IMR-90 (cell line): ENCODE measurements at regions not wholly inside any gene's neighbourhood (a gene's known extent, or its start where the extent isn't known, plus 50 kb on each side); places are given as distances from the start of the nearest gene placed in this dataset.

Source experiments
- ATAC-seq: fragments of 200-7000 bp; cut with Tn5 transposase; 2 replicates; pipeline ENCODE4 v1.9.1; 2020; ENCODE audit warnings: low read depth, mild to moderate bottlenecking, moderate library complexity
- BruUV-seq: library from RNA; stranded (reverse); fragments of 400-500 nt; replicated peaks from 2 replicates; lab custom pipeline; 2021; lab: Mats Ljungman, UMichigan
- CTCF ChIA-PET: fragments of 300-600 bp; formaldehyde crosslinking; extraction: SDS; loops from one replicate; lab custom pipeline; 2021; ENCODE audit warnings: antibody characterized with exemption; lab: Yijun Ruan, JAX
- POLR2A ChIA-PET: fragments of 300-600 bp; sonication (Branson Sonifier 250); formaldehyde crosslinking; loops from one replicate; lab custom pipeline; 2022; ENCODE audit warnings: antibody characterized with exemption; ENCODE audit not compliant: unreplicated experiment; lab: Charles Lee
- DNase-seq: peaks from one replicate; pipeline ENCODE4 v3.0.0; 2013
- H2AFZ ChIP-seq: replicated peaks from 2 replicates; pipeline ENCODE3; 2013; ENCODE audit warnings: low read length, mild to moderate bottlenecking; ENCODE audit not compliant: poor library complexity
- H2AK5ac ChIP-seq: 2 replicates; pipeline ENCODE4 v1.6.1; 2013; ENCODE audit warnings: low read depth, low read length, inconsistent platforms
- H2AK9ac ChIP-seq: replicated peaks from 2 replicates; pipeline ENCODE3; 2013; ENCODE audit warnings: mild to moderate bottlenecking, low read depth, low read length, moderate library complexity; ENCODE audit not compliant: poor library complexity
- H2BK120ac ChIP-seq: 2 replicates; pipeline ENCODE4 v1.6.1; 2013; ENCODE audit warnings: low read depth, low read length, inconsistent platforms
- H2BK15ac ChIP-seq: 3 replicates; pipeline ENCODE4 v1.6.1; 2013; ENCODE audit warnings: low read depth, low read length, inconsistent platforms
- H2BK20ac ChIP-seq: 2 replicates; pipeline ENCODE4 v1.6.1; 2013; ENCODE audit warnings: low read depth, mild to moderate bottlenecking, inconsistent platforms, low read length, moderate library complexity
- H2BK5ac ChIP-seq: 2 replicates; pipeline ENCODE4 v1.6.1; 2013; ENCODE audit warnings: mild to moderate bottlenecking, low read depth, low read length, inconsistent platforms; ENCODE audit not compliant: poor library complexity, severe bottlenecking
- H3K14ac ChIP-seq: replicated peaks from 2 replicates; pipeline ENCODE4 v1.6.1; 2013; ENCODE audit warnings: low read depth, low read length, inconsistent platforms
- H3K18ac ChIP-seq: 2 replicates; pipeline ENCODE4 v1.6.1; 2013; ENCODE audit warnings: low read depth, low read length, control low read depth
- H3K23ac ChIP-seq: 2 replicates; pipeline ENCODE4 v1.6.1; 2013; ENCODE audit warnings: low read depth, low read length, inconsistent platforms
- H3K27ac ChIP-seq: 2 replicates; pipeline ENCODE4 v1.5.1; 2013; ENCODE audit warnings: mild to moderate bottlenecking, control low read depth, low read length; ENCODE audit not compliant: insufficient read depth
- H3K27me3 ChIP-seq: 2 replicates; pipeline ENCODE4 v1.6.1; 2013; ENCODE audit warnings: low read length; ENCODE audit not compliant: control insufficient read depth, insufficient read depth
- H3K36me3 ChIP-seq: 2 replicates; pipeline ENCODE4 v1.6.1; 2013; ENCODE audit warnings: low read length, mixed read lengths; ENCODE audit not compliant: control insufficient read depth, insufficient read depth
- H3K4ac ChIP-seq: 2 replicates; pipeline ENCODE4 v1.6.1; 2013; ENCODE audit warnings: low read depth, low read length, inconsistent platforms
- H3K4me1 ChIP-seq: 2 replicates; pipeline ENCODE4 v1.6.1; 2013; ENCODE audit warnings: low read length, mixed read lengths; ENCODE audit not compliant: control insufficient read depth, insufficient read depth
- H3K4me2 ChIP-seq: 2 replicates; pipeline ENCODE4 v1.6.1; 2013; ENCODE audit warnings: low read depth, mild to moderate bottlenecking, control low read depth, low read length, moderate library complexity
- H3K4me3 ChIP-seq: 2 replicates; pipeline ENCODE4 v1.5.1; 2013; ENCODE audit warnings: low read depth, mild to moderate bottlenecking, control low read depth, low read length, moderate library complexity; ENCODE audit not compliant: insufficient read depth
- H3K56ac ChIP-seq: 2 replicates; pipeline ENCODE4 v1.6.1; 2013; ENCODE audit warnings: low read length, inconsistent platforms; ENCODE audit not compliant: insufficient read depth; ENCODE audit errors: extremely low read depth
- H3K79me1 ChIP-seq, 2 experiments: 2 replicates each; pipeline ENCODE4 v1.6.1; 2013; ENCODE audit warnings: low read length in 2 of 2, inconsistent platforms in 1 of 2, low read depth in 1 of 2
- H3K9ac ChIP-seq: 2 replicates; pipeline ENCODE4 v1.6.1; 2013; ENCODE audit warnings: low read depth, low read length, control low read depth
- H3K9me1 ChIP-seq: 2 replicates; pipeline ENCODE4 v1.6.1; 2013; ENCODE audit warnings: low read length, inconsistent platforms; ENCODE audit not compliant: insufficient read depth
- H3K9me3 ChIP-seq: 2 replicates; pipeline ENCODE4 v1.6.1; 2013; ENCODE audit warnings: low read length; ENCODE audit not compliant: control insufficient read depth, insufficient read depth
- H4K20me1 ChIP-seq: 2 replicates; pipeline ENCODE4 v1.6.1; 2013; ENCODE audit warnings: low read length, inconsistent platforms; ENCODE audit not compliant: insufficient read depth
- H4K5ac ChIP-seq: 2 replicates; pipeline ENCODE4 v1.6.1; 2013; ENCODE audit warnings: mild to moderate bottlenecking, low read depth, low read length, control low read depth
- H4K8ac ChIP-seq, 2 experiments: 2 replicates each; pipeline ENCODE4 v1.6.1; 2013; ENCODE audit warnings: low read depth in 2 of 2, low read length in 2 of 2, control low read depth in 1 of 2, inconsistent platforms in 1 of 2
- H4K91ac ChIP-seq: 2 replicates; pipeline ENCODE4 v1.6.1; 2013; ENCODE audit warnings: low read depth, low read length, inconsistent platforms; ENCODE audit not compliant: insufficient read depth
- BHLHE40 ChIP-seq: fragments of 150-350 bp; IDR thresholded peaks from 2 replicates; pipeline ENCODE4 v1.6.1; 2016; ENCODE audit warnings: mild to moderate bottlenecking, low read depth, low read length
- FOS ChIP-seq: fragments of 150-350 bp; IDR thresholded peaks from 2 replicates; pipeline ENCODE4 v1.6.1; 2016; ENCODE audit warnings: low read depth, low read length
- MAZ ChIP-seq: IDR thresholded peaks from 2 replicates; pipeline ENCODE4 v1.6.1; 2012; ENCODE audit warnings: low read depth, mild to moderate bottlenecking, low read length, improper control_type of control experiment, moderate library complexity, borderline replicate concordance
- MXI1 ChIP-seq: IDR thresholded peaks from 2 replicates; pipeline ENCODE4 v1.6.1; 2012; ENCODE audit warnings: low read depth, mild to moderate bottlenecking, low read length, moderate library complexity, borderline replicate concordance
- NFE2L2 ChIP-seq: fragments of 150-350 bp; IDR thresholded peaks from 2 replicates; pipeline ENCODE4 v1.6.1; 2016; ENCODE audit warnings: low read depth, mild to moderate bottlenecking, low read length
- RCOR1 ChIP-seq: IDR thresholded peaks from 2 replicates; pipeline ENCODE4 v1.6.1; 2012; ENCODE audit warnings: mild to moderate bottlenecking, low read length, improper control_type of control experiment; ENCODE audit not compliant: insufficient replicate concordance
- RFX5 ChIP-seq: IDR thresholded peaks from 2 replicates; pipeline ENCODE4 v1.8.0; 2012; ENCODE audit warnings: low read depth, mild to moderate bottlenecking, low read length, moderate library complexity
- SMC3 ChIP-seq: fragments of 150-350 bp; IDR thresholded peaks from 2 replicates; pipeline ENCODE4 v1.6.1; 2016; ENCODE audit warnings: low read depth, mild to moderate bottlenecking, antibody characterized with exemption, low read length, moderate library complexity
- WGBS, 2 experiments: methylation state at CpG; one replicate each; pipeline versions ENCODE4 v1.1.5 to v1.1.7; 2013; ENCODE audit warnings: missing lambda C conversion rate in 2 of 2; ENCODE audit not compliant: insufficient read length in 1 of 2; ENCODE audit errors: extremely low coverage in 2 of 2; 5-methylcytosine and 5-hydroxymethylcytosine counted together
- dilution Hi-C: fragments of 300-500 bp; cut with HindIII; formaldehyde crosslinking; loops from one replicate; pipeline ENCODE4 v1.14.3; 2018; ENCODE audit warnings: low sequenced_read_pairs; ENCODE audit not compliant: unreplicated experiment
- in situ Hi-C: fragments of 300-500 bp; cut with MboI; formaldehyde crosslinking; loops from 3 replicates; pipeline ENCODE4 v1.14.3; 2019; ENCODE audit warnings: low sequenced_read_pairs, inconsistent platforms, mixed read lengths
- intact Hi-C: fragments of 100-400 bp; cut with micrococcal nuclease; formaldehyde crosslinking; loops from 2 replicates; pipeline ENCODE4 v1.10.0; 2022
- TF ChIP-seq, protein P1 (sequence below): fragments of 150-350 bp; IDR thresholded peaks from 2 replicates; pipeline ENCODE4 v1.6.1; 2017; ENCODE audit warnings: mild to moderate bottlenecking, antibody characterized with exemption, low read length, low read depth
- TF ChIP-seq, protein P2 (sequence below): fragments of 150-350 bp; IDR thresholded peaks from 2 replicates; pipeline ENCODE4 v1.6.1; 2016; ENCODE audit warnings: low read depth, mild to moderate bottlenecking, low read length, moderate library complexity, borderline replicate concordance
- TF ChIP-seq, protein P3 (sequence below): conservative IDR thresholded peaks from 2 replicates; pipeline ENCODE4 v1.5.1; 2012; ENCODE audit warnings: mild to moderate bottlenecking, low read depth, low read length, improper control_type of control experiment

DNA sequence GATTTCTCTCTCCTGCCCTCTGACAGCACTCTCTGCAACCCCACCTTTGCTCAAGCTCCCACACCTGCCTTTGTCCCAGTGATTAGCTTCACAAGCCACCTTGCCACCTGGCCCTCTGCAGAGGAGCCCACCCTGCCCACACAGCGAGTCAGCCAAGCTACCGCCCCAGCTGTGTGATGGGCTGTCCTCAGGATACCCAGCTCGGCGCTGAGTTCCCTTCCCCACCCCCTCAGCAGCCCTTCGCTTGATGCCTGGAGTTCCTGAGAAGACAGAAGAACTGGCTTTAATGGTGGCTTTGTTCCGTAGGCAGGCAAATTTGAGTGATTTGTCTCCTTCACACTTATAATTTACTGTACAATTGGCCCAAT lies 266.4 kb downstream of the CBLN1 start:
- H2AK9ac ChIP-seq: no peak overlapping the region
- no peaks in the 10 kb centered on the region for H3K36me3 ChIP-seq
- no peaks in the 10 kb centered on the region for H3K9me3 ChIP-seq
- ATAC-seq: no peak
- no peak overlapping the region for H3K4me3 ChIP-seq
- no TSS peak for BruUV-seq
- H4K20me1 ChIP-seq: no peaks in the 10 kb centered on the region
- no peak overlapping the region for H3K56ac ChIP-seq
- H3K4ac ChIP-seq: no peak overlapping the region
- H4K91ac ChIP-seq: no peak overlapping the region
- no peak overlapping the region for H3K14ac ChIP-seq
- TF ChIP-seq RCOR1: no peak
- TF ChIP-seq, protein P1, sequence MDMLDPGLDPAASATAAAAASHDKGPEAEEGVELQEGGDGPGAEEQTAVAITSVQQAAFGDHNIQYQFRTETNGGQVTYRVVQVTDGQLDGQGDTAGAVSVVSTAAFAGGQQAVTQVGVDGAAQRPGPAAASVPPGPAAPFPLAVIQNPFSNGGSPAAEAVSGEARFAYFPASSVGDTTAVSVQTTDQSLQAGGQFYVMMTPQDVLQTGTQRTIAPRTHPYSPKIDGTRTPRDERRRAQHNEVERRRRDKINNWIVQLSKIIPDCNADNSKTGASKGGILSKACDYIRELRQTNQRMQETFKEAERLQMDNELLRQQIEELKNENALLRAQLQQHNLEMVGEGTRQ: no peak
- no peak for TF ChIP-seq MAZ
- TF ChIP-seq MXI1: no peak
- TF ChIP-seq SMC3: no peak
- no peak for TF ChIP-seq BHLHE40
- TF ChIP-seq, protein P2, sequence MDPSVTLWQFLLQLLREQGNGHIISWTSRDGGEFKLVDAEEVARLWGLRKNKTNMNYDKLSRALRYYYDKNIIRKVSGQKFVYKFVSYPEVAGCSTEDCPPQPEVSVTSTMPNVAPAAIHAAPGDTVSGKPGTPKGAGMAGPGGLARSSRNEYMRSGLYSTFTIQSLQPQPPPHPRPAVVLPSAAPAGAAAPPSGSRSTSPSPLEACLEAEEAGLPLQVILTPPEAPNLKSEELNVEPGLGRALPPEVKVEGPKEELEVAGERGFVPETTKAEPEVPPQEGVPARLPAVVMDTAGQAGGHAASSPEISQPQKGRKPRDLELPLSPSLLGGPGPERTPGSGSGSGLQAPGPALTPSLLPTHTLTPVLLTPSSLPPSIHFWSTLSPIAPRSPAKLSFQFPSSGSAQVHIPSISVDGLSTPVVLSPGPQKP: no peak
- no peak for TF ChIP-seq NFE2L2
- TF ChIP-seq, protein P3, sequence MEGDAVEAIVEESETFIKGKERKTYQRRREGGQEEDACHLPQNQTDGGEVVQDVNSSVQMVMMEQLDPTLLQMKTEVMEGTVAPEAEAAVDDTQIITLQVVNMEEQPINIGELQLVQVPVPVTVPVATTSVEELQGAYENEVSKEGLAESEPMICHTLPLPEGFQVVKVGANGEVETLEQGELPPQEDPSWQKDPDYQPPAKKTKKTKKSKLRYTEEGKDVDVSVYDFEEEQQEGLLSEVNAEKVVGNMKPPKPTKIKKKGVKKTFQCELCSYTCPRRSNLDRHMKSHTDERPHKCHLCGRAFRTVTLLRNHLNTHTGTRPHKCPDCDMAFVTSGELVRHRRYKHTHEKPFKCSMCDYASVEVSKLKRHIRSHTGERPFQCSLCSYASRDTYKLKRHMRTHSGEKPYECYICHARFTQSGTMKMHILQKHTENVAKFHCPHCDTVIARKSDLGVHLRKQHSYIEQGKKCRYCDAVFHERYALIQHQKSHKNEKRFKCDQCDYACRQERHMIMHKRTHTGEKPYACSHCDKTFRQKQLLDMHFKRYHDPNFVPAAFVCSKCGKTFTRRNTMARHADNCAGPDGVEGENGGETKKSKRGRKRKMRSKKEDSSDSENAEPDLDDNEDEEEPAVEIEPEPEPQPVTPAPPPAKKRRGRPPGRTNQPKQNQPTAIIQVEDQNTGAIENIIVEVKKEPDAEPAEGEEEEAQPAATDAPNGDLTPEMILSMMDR: no peak
- TF ChIP-seq RFX5: no peak
- no peak for TF ChIP-seq FOS
- H3K9ac ChIP-seq: no peak overlapping the region
- no peak overlapping the region for H3K27ac ChIP-seq
- no peak overlapping the region for H2AK5ac ChIP-seq
- H3K9me1 ChIP-seq: peaks cover 8% of the 10 kb centered on the region; the same call in 1 of the 2 replicates
- no peak overlapping the region for H2BK120ac ChIP-seq
- H4K5ac ChIP-seq: no peak overlapping the region
- POLR2A ChIA-PET: interaction anchor here (0.6 kb wide), 1 partner anchor 16 kb away, joined by 3 read pairs; no protein-coding TSS in a partner anchor
- H3K4me1 ChIP-seq: peaks cover 4% of the 10 kb centered on the region; the same call in 1 of the 2 replicates
- dilution Hi-C loops: no loop called here
- no peak overlapping the region for H3K4me2 ChIP-seq
- intact Hi-C loops: no loop called here
- H3K79me1 ChIP-seq: no peaks in the 10 kb centered on the region
- no peak overlapping the region for H2AFZ ChIP-seq
- H3K23ac ChIP-seq: no peak overlapping the region
- no peak for DNase-seq
- no peak overlapping the region for H2BK5ac ChIP-seq
- 10% methylated on average over 2 of the region's 6 CpGs; no CpG with 5 or more reads in 1 of the 2 experiments for WGBS, 2 experiments
- H3K18ac ChIP-seq: no peak overlapping the region
- in situ Hi-C loops: no loop called here
- H2BK15ac ChIP-seq: no peak overlapping the region
- no peak overlapping the region for H4K8ac ChIP-seq
- peaks cover 29% of the 10 kb centered on the region for H3K27me3 ChIP-seq
- H2BK20ac ChIP-seq: no peak overlapping the region
- CTCF ChIA-PET: no interaction called here
